ENCODE measurements at regions not wholly inside any gene's neighbourhood (a gene's known extent, or its start where the extent isn't known, plus 50 kb on each side); places are given as distances from the start of the nearest gene placed in this dataset.

GRCh38 chr22:27135031-27135981 is 477.9 kb downstream of the MIAT start:
- DNase-seq (ENCODE audit: low read depth): no peak
- Histone ChIP-seq H3K27me3 (ENCODE audit: control insufficient read depth, insufficient read depth, low read length) (no peaks in the 10 kb centered on the region), H3K4me3 (ENCODE audit: low read depth, low read length) (no peak overlapping the region), H3K36me3 (ENCODE audit: control insufficient read depth, insufficient read depth, low read length) (no peaks in the 10 kb centered on the region)
- no peak for TF ChIP-seq CTCF (IDR thresholded peaks at IDR 0.05; ENCODE audit: insufficient read depth, low read length, poor library complexity, severe bottlenecking)

GRCh38 chr22:27136596-27136995 is 479.2 kb downstream of the MIAT start:
- DNase-seq (ENCODE audit: low read depth): no peak

GRCh38 chr22:27137871-27138337 is 480.5 kb downstream of the MIAT start:
- no peak for TF ChIP-seq CTCF (IDR thresholded peaks at IDR 0.05; ENCODE audit: insufficient read depth, low read length, poor library complexity, severe bottlenecking)
- Histone ChIP-seq H3K36me3 (ENCODE audit: control insufficient read depth, insufficient read depth, low read length) (no peaks in the 10 kb centered on the region), H3K27me3 (ENCODE audit: control insufficient read depth, insufficient read depth, low read length) (no peaks in the 10 kb centered on the region), H3K4me3 (ENCODE audit: low read depth, low read length) (no peak overlapping the region)
- DNase-seq (ENCODE audit: low read depth): no peak

More at GRCh38 chr22:27136596-27136995, 479.2 kb downstream of the MIAT start:
- no peak for TF ChIP-seq CTCF (IDR thresholded peaks at IDR 0.05; ENCODE audit: insufficient read depth, low read length, poor library complexity, severe bottlenecking)
- H3K4me3 ChIP-seq (ENCODE audit: low read depth, low read length): no peak overlapping the region
- no peaks in the 10 kb centered on the region for H3K36me3 ChIP-seq (ENCODE audit: control insufficient read depth, insufficient read depth, low read length)
- H3K27me3 ChIP-seq (ENCODE audit: control insufficient read depth, insufficient read depth, low read length): no peaks in the 10 kb centered on the region

GRCh38 chr22:27138471-27138870 is 481.1 kb downstream of the MIAT start:
- no peak for TF ChIP-seq CTCF (IDR thresholded peaks at IDR 0.05; ENCODE audit: insufficient read depth, low read length, poor library complexity, severe bottlenecking)

GRCh38 chr22:27139935-27140511 is 482.6 kb downstream of the MIAT start:
- H3K4me3 ChIP-seq (ENCODE audit: low read depth, low read length): no peak overlapping the region
- peak; percentile 57 for DNase-seq (ENCODE audit: low read depth)
- no peaks in the 10 kb centered on the region for H3K36me3 ChIP-seq (ENCODE audit: control insufficient read depth, insufficient read depth, low read length)
- TF ChIP-seq CTCF (IDR thresholded peaks at IDR 0.05; ENCODE audit: insufficient read depth, low read length, poor library complexity, severe bottlenecking): no peak
- no peaks in the 10 kb centered on the region for H3K27me3 ChIP-seq (ENCODE audit: control insufficient read depth, insufficient read depth, low read length)

More at GRCh38 chr22:27138471-27138870, 481.1 kb downstream of the MIAT start:
- Histone ChIP-seq H3K27me3 (ENCODE audit: control insufficient read depth, insufficient read depth, low read length) (no peaks in the 10 kb centered on the region), H3K36me3 (ENCODE audit: control insufficient read depth, insufficient read depth, low read length) (no peaks in the 10 kb centered on the region), H3K4me3 (ENCODE audit: low read depth, low read length) (no peak overlapping the region)
- no peak for DNase-seq (ENCODE audit: low read depth)

Measured in kidney epithelial cell (primary cell).